K562 (cell line): ENCODE measurements at regions not wholly inside any gene's neighbourhood (a gene's known extent, or its start where the extent isn't known, plus 50 kb on each side); places are given as distances from the start of the nearest gene placed in this dataset.

Experiments used
- ATAC-seq: fragments of 200-7000 bp; cut with Tn5 transposase; 3 replicates; pipeline ENCODE4 v1.9.1; 2020; ENCODE audit warnings: moderate library complexity
- BruUV-seq: library from RNA; stranded (reverse); fragments of 400-500 nt; replicated peaks from 2 replicates; lab custom pipeline; 2021; lab: Mats Ljungman, UMichigan
- CTCF ChIA-PET: fragments of 300-600 bp; formaldehyde crosslinking; extraction: SDS; loops from one replicate; lab custom pipeline; 2021; ENCODE audit warnings: low intra/inter-chr PET ratio; lab: Yijun Ruan, JAX
- POLR2A ChIA-PET: fragments of 300-600, 350-650 bp; sonication (Branson Sonifier 250); formaldehyde crosslinking; extraction: SDS; loops from one replicate; lab custom pipeline; 2021; ENCODE audit warnings: antibody characterized with exemption, inconsistent platforms; lab: Yijun Ruan, JAX
- DNase-seq, 4 experiments: peaks; one replicate each; pipeline versions ENCODE4 v3.0.0 to v3.0.0-alpha.2; 2011 to 2018; ENCODE audit warnings: low spot score in 3 of 4, mixed read lengths in 3 of 4; ENCODE audit errors: extremely low read depth in 1 of 4
- FAIRE-seq: peaks from 2 replicates; lab custom pipeline; 2011; peaks lifted over from hg19 to GRCh38; lab: Jason Lieb, UNC
- H2AFZ ChIP-seq: 2 replicates; pipeline ENCODE4 v1.6.0; 2011; ENCODE audit warnings: low read depth, low read length, control low read depth, inconsistent platforms
- H3K27ac ChIP-seq: fragments of 200-600 bp; 3 replicates; pipeline ENCODE4 v1.8.0; 2011; ENCODE audit warnings: low read depth, mild to moderate bottlenecking, control low read depth, inconsistent platforms, low read length, moderate library complexity, mixed read lengths; ENCODE audit errors: extremely low read depth
- H3K27me3 ChIP-seq, 2 experiments: fragments of 300-600 bp in 1 of 2; 2 replicates in 1 of 2; 3 replicates in 1 of 2; pipeline versions ENCODE4 v1.6.0 to v1.8.0; 2011; ENCODE audit warnings: inconsistent platforms in 2 of 2, low read length in 2 of 2, mild to moderate bottlenecking in 1 of 2, mixed read lengths in 1 of 2, moderate library complexity in 1 of 2; ENCODE audit not compliant: control insufficient read depth in 2 of 2, insufficient read depth in 2 of 2
- H3K36me3 ChIP-seq: fragments of 300-600 bp; 3 replicates; pipeline ENCODE4 v1.8.0; 2011; ENCODE audit warnings: mild to moderate bottlenecking, low read length, inconsistent platforms; ENCODE audit not compliant: control insufficient read depth, insufficient read depth
- H3K4me1 ChIP-seq, 2 experiments: fragments of 200-600 bp in 1 of 2; replicated peaks in 1 of 2; 2 replicates in 1 of 2; 3 replicates in 1 of 2; pipeline versions ENCODE4 v1.5.1 to v1.8.0; 2011; ENCODE audit warnings: inconsistent platforms in 2 of 2, low read length in 2 of 2, mild to moderate bottlenecking in 1 of 2, mixed read lengths in 1 of 2, moderate library complexity in 1 of 2; ENCODE audit not compliant: control insufficient read depth in 2 of 2, insufficient read depth in 2 of 2
- H3K4me2 ChIP-seq: 2 replicates; pipeline ENCODE4 v1.6.1; 2011; ENCODE audit warnings: low read length, control low read depth, inconsistent platforms, mixed read lengths; ENCODE audit not compliant: insufficient read depth
- H3K4me3 ChIP-seq: fragments of 200-600 bp; sonication (generic), shearing (Covaris generic); 2 replicates; pipeline ENCODE4 v1.5.1; 2016; ENCODE audit warnings: control low read depth, inconsistent platforms
- H3K79me2 ChIP-seq: fragments of 200-600 bp; 3 replicates; pipeline ENCODE4 v1.8.0; 2011; ENCODE audit warnings: low read length, inconsistent platforms; ENCODE audit not compliant: control insufficient read depth, insufficient read depth
- H3K9ac ChIP-seq, 2 experiments: 2 replicates each; pipeline versions ENCODE4 v1.6.0 to v1.6.1; 2011; ENCODE audit warnings: low read depth in 2 of 2, low read length in 2 of 2, control low read depth in 1 of 2, inconsistent platforms in 1 of 2, mild to moderate bottlenecking in 1 of 2, mixed read lengths in 1 of 2; ENCODE audit not compliant: insufficient read depth in 1 of 2
- H3K9me1 ChIP-seq: one replicate; pipeline ENCODE4 v1.6.0; 2011; ENCODE audit warnings: inconsistent platforms, mild to moderate bottlenecking, low read length, moderate library complexity; ENCODE audit not compliant: control insufficient read depth, insufficient read depth
- H3K9me3 ChIP-seq: replicated peaks from 2 replicates; pipeline ENCODE4 v1.5.1; 2011; ENCODE audit warnings: low read depth, low read length, inconsistent platforms; ENCODE audit not compliant: control insufficient read depth, insufficient read depth
- H4K20me1 ChIP-seq: replicated peaks from 2 replicates; pipeline ENCODE4 v1.6.1; 2011; ENCODE audit warnings: low read length, inconsistent platforms, mixed read lengths; ENCODE audit not compliant: control insufficient read depth, insufficient read depth
- ASH1L ChIP-seq: fragments of 450-650 bp; IDR thresholded peaks from 2 replicates; pipeline ENCODE4 v1.6.1; 2018; ENCODE audit warnings: borderline replicate concordance, mild to moderate bottlenecking, low read depth; ENCODE audit not compliant: partially characterized antibody
- BCOR ChIP-seq: fragments of 450-650 bp; IDR thresholded peaks from 2 replicates; pipeline ENCODE4 v1.6.1; 2016
- E2F3 ChIP-seq: fragments of 250-450 bp; sonication (Bioruptor Pico); IDR thresholded peaks from 2 replicates; pipeline ENCODE4 v1.4.0; 2020; ENCODE audit warnings: mild to moderate bottlenecking
- FOXK1 ChIP-seq: sonication (generic); formaldehyde crosslinking; IDR thresholded peaks from 2 replicates; pipeline ENCODE4 v1.8.0; 2022; ENCODE audit warnings: missing genetic modification reagents, mild to moderate bottlenecking, borderline replicate concordance
- ILK ChIP-seq: fragments of 450-650 bp; IDR thresholded peaks from 2 replicates; pipeline ENCODE4 v1.6.1; 2016; ENCODE audit warnings: missing genetic modification characterization, low read depth, mild to moderate bottlenecking, missing compliant biosample characterization, moderate library complexity, borderline replicate concordance
- KHSRP ChIP-seq: fragments of 450-650 bp; IDR thresholded peaks from 2 replicates; pipeline ENCODE4 v1.6.1; 2017
- MECOM ChIP-seq: fragments of 250-450 bp; sonication (Bioruptor Pico); IDR thresholded peaks from 2 replicates; pipeline ENCODE4 v1.8.0; 2022; ENCODE audit warnings: inconsistent platforms
- RFX5 ChIP-seq: IDR thresholded peaks from 2 replicates; pipeline ENCODE4 v1.6.1; 2011; ENCODE audit warnings: low read depth, mild to moderate bottlenecking, improper control_type of control experiment, low read length
- RHOXF2B ChIP-seq: fragments of 250-450 bp; sonication (Bioruptor Pico); conservative IDR thresholded peaks from 2 replicates; pipeline ENCODE4 v1.5.1; 2021
- TCFL5 ChIP-seq: fragments of 250-450 bp; sonication (Bioruptor Pico); conservative IDR thresholded peaks from 2 replicates; pipeline ENCODE4 v1.6.1; 2021; ENCODE audit warnings: mild to moderate bottlenecking, moderate library complexity, matching md5 sums
- ZNF707 ChIP-seq: fragments of 250-450 bp; sonication (Bioruptor Pico); conservative IDR thresholded peaks from 2 replicates; pipeline ENCODE4 v1.8.0; 2022; ENCODE audit warnings: inconsistent platforms, mild to moderate bottlenecking, moderate library complexity
- ZSCAN29 ChIP-seq: fragments of 450-650 bp; IDR thresholded peaks from 2 replicates; pipeline ENCODE4 v1.6.1; 2017
- in situ Hi-C: fragments of 300-500 bp; cut with MboI; formaldehyde crosslinking; loops from 4 replicates; pipeline ENCODE4 v1.15.0; 2018; ENCODE audit warnings: inconsistent platforms, mixed read lengths
- intact Hi-C: fragments of 100-400 bp; cut with micrococcal nuclease; formaldehyde crosslinking; loops from 2 replicates; pipeline ENCODE4 v1.14.2; 2022
- TF ChIP-seq, protein P1 (sequence below): fragments of 200-800 bp; sonication (Bioruptor generic); IDR thresholded peaks from 2 replicates; pipeline ENCODE4 v1.6.1; 2016; ENCODE audit warnings: missing genetic modification characterization, missing compliant biosample characterization
- TF ChIP-seq, protein P2 (sequence below): fragments of 450-650 bp; IDR thresholded peaks from 2 replicates; pipeline ENCODE4 v1.6.1; 2016; ENCODE audit warnings: mild to moderate bottlenecking

DNA sequence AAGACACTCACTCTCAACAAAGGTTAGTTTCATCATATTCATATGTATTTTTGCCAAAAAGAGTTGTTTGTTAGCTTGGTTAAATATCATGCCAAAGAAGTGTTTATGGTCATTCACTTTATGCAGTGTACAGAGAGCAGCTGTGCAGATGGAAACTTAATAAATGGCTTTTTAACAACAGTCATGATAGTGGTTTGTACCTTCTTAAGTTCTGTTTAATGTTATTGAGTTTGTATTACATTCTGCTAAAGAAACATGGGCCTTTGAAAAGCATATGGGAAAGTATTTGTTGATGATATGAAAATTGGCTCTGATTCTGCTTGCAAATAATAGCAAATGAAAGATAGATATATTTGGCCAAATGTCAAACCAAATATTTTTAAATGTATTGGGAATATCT is 607.3 kb downstream of the NCAM2 start:
- no peak overlapping the region for H3K4me3 ChIP-seq
- BruUV-seq = no TSS peak
- H3K4me2 ChIP-seq = no peak overlapping the region
- POLR2A ChIA-PET = no interaction called here
- TF ChIP-seq, protein P1, sequence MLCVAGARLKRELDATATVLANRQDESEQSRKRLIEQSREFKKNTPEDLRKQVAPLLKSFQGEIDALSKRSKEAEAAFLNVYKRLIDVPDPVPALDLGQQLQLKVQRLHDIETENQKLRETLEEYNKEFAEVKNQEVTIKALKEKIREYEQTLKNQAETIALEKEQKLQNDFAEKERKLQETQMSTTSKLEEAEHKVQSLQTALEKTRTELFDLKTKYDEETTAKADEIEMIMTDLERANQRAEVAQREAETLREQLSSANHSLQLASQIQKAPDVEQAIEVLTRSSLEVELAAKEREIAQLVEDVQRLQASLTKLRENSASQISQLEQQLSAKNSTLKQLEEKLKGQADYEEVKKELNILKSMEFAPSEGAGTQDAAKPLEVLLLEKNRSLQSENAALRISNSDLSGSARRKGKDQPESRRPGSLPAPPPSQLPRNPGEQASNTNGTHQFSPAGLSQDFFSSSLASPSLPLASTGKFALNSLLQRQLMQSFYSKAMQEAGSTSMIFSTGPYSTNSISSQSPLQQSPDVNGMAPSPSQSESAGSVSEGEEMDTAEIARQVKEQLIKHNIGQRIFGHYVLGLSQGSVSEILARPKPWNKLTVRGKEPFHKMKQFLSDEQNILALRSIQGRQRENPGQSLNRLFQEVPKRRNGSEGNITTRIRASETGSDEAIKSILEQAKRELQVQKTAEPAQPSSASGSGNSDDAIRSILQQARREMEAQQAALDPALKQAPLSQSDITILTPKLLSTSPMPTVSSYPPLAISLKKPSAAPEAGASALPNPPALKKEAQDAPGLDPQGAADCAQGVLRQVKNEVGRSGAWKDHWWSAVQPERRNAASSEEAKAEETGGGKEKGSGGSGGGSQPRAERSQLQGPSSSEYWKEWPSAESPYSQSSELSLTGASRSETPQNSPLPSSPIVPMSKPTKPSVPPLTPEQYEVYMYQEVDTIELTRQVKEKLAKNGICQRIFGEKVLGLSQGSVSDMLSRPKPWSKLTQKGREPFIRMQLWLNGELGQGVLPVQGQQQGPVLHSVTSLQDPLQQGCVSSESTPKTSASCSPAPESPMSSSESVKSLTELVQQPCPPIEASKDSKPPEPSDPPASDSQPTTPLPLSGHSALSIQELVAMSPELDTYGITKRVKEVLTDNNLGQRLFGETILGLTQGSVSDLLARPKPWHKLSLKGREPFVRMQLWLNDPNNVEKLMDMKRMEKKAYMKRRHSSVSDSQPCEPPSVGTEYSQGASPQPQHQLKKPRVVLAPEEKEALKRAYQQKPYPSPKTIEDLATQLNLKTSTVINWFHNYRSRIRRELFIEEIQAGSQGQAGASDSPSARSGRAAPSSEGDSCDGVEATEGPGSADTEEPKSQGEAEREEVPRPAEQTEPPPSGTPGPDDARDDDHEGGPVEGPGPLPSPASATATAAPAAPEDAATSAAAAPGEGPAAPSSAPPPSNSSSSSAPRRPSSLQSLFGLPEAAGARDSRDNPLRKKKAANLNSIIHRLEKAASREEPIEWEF = no peak
- no peak for TF ChIP-seq KHSRP
- TF ChIP-seq BCOR = no peak
- TF ChIP-seq ZSCAN29 = no peak
- TF ChIP-seq FOXK1 (CRISPR knock-in tag) = no peak
- TF ChIP-seq, protein P2, sequence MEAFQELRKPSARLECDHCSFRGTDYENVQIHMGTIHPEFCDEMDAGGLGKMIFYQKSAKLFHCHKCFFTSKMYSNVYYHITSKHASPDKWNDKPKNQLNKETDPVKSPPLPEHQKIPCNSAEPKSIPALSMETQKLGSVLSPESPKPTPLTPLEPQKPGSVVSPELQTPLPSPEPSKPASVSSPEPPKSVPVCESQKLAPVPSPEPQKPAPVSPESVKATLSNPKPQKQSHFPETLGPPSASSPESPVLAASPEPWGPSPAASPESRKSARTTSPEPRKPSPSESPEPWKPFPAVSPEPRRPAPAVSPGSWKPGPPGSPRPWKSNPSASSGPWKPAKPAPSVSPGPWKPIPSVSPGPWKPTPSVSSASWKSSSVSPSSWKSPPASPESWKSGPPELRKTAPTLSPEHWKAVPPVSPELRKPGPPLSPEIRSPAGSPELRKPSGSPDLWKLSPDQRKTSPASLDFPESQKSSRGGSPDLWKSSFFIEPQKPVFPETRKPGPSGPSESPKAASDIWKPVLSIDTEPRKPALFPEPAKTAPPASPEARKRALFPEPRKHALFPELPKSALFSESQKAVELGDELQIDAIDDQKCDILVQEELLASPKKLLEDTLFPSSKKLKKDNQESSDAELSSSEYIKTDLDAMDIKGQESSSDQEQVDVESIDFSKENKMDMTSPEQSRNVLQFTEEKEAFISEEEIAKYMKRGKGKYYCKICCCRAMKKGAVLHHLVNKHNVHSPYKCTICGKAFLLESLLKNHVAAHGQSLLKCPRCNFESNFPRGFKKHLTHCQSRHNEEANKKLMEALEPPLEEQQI = no peak
- TF ChIP-seq ZNF707 (CRISPR knock-in tag) = no peak
- no peak for TF ChIP-seq RHOXF2B (CRISPR knock-in tag)
- TF ChIP-seq ILK = no peak
- no peak for TF ChIP-seq TCFL5 (CRISPR knock-in tag)
- no peak for TF ChIP-seq E2F3 (CRISPR knock-in tag)
- no peak for TF ChIP-seq MECOM (CRISPR knock-in tag)
- no peak for TF ChIP-seq ASH1L
- no peak for TF ChIP-seq RFX5
- intact Hi-C loops = no loop called here
- no peaks in the 10 kb centered on the region for H3K9me1 ChIP-seq
- H2AFZ ChIP-seq = no peak overlapping the region
- H4K20me1 ChIP-seq = no peaks in the 10 kb centered on the region
- no peaks in the 10 kb centered on the region for H3K9me3 ChIP-seq
- no peak for FAIRE-seq
- H3K4me1 ChIP-seq = no peaks in the 10 kb centered on the region
- no peaks in the 10 kb centered on the region for H3K79me2 ChIP-seq
- no peaks in the 10 kb centered on the region for H3K27me3 ChIP-seq
- in situ Hi-C loops = no loop called here
- no peak for DNase-seq
- no peaks in the 10 kb centered on the region for H3K36me3 ChIP-seq
- H3K27ac ChIP-seq = no peak overlapping the region
- no peak overlapping the region for H3K9ac ChIP-seq
- ATAC-seq = no peak
- CTCF ChIA-PET = no interaction called here
